Esophagus muscularis mucosa (tissue), 4 donors: ENCODE measurements at regions not wholly inside any gene's neighbourhood (a gene's known extent, or its start where the extent isn't known, plus 50 kb on each side); places are given as distances from the start of the nearest gene placed in this dataset.
A peak's percentile ranks its signal among the peaks of the same experiment; 100 is the strongest.

Experiments
- DNase-seq: peaks from one replicate; pipeline ENCODE4 v3.0.0-alpha.2; 2017; ENCODE audit errors: extremely low spot score
- H3K27ac ChIP-seq, 4 donors: fragments of 200-600 bp; sonication (generic); replicated peaks in 1 of 4; 1 replicate in 3 of 4; 2 replicates in 1 of 4; pipeline ENCODE4 v1.5.1; 2016 to 2019; ENCODE audit warnings: mild to moderate bottlenecking in 1 of 4
- H3K27me3 ChIP-seq, 4 donors: fragments of 200-600 bp; sonication (generic); one replicate each; pipeline versions ENCODE4 v1.5.1 to v1.6.0; 2016 to 2019
- H3K36me3 ChIP-seq, 4 donors: fragments of 200-600 bp; sonication (generic); one replicate each; pipeline ENCODE4 v1.5.1; 2016 to 2019
- H3K4me1 ChIP-seq, 4 donors: fragments of 200-600 bp; sonication (generic); one replicate each; pipeline ENCODE4 v1.5.1; 2016 to 2019
- H3K4me3 ChIP-seq, 4 donors: fragments of 200-600 bp; sonication (generic); 1 replicate in 2 of 4; 2 replicates in 2 of 4; pipeline ENCODE4 v1.5.1; 2016 to 2019; ENCODE audit warnings: mild to moderate bottlenecking in 4 of 4, moderate library complexity in 1 of 4
- H3K9me3 ChIP-seq, 4 donors: fragments of 200-600 bp; sonication (generic); 1 replicate in 3 of 4; 2 replicates in 1 of 4; pipeline ENCODE4 v1.5.1; 2016 to 2019
- EP300 ChIP-seq: sonication (generic); formaldehyde crosslinking; IDR thresholded peaks from one replicate; pipeline ENCODE4 v1.6.1; 2017; ENCODE audit warnings: antibody characterized with exemption
- POLR2A ChIP-seq: fragments of 450-650 bp; IDR thresholded peaks from one replicate; pipeline ENCODE4 v1.6.1; 2017; ENCODE audit warnings: antibody characterized with exemption, moderate library complexity, mild to moderate bottlenecking, low read depth
- POLR2AphosphoS5 ChIP-seq, 2 donors: sonication (generic); formaldehyde crosslinking; IDR thresholded peaks; one replicate each; pipeline ENCODE4 v1.6.1; 2017; ENCODE audit warnings: antibody characterized with exemption in 2 of 2
- WGBS: methylation state at CpG from one replicate; pipeline ENCODE4 v1.1.5; 2018; 5-methylcytosine and 5-hydroxymethylcytosine counted together
- intact Hi-C: fragments of 100-400 bp; cut with DNase I; formaldehyde crosslinking; loops from one replicate; pipeline ENCODE4 v1.15.1; 2023
- TF ChIP-seq, protein P1 (sequence below), 3 experiments: fragments of 200-600 bp in 2 of 3; fragments of 450-650 bp in 1 of 3; sonication (generic) in 2 of 3; IDR thresholded peaks; one replicate each; pipeline ENCODE4 v1.5.1; 2017 to 2019; ENCODE audit warnings: antibody characterized with exemption in 3 of 3, mild to moderate bottlenecking in 2 of 3, moderate library complexity in 1 of 3

DNA sequence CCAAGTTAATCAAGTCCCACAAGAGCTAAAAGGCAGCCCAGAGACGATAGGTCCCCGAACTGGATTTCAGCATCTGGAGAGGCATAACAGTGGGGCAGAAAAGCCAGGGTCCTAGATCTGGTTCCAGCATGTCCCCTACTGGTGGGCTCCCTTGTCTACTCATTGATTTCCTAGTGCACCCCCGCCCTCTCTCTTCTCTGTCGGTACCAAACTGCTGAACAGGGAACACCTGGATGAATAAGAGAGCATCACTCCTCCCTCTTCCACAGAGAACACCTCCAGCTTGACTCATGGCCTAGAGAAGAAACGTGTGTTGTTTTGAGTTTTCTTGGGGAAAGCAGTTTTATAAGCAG, 101.3 kb downstream of the FOXI3 start:
- peaks cover 7 to 10% (median 8%) of the 10 kb centered on the region in 4 donors for H3K4me1 ChIP-seq
- no peak overlapping the region for H3K4me3 ChIP-seq
- DNase-seq: no peak
- WGBS: 42% methylated on average over 4 of the region's 5 CpGs
- H3K9me3 ChIP-seq: no peaks in the 10 kb centered on the region
- H3K27me3 ChIP-seq: peaks cover 0 to 59% (median 11%) of the 10 kb centered on the region in 4 donors
- TF ChIP-seq, protein P1, sequence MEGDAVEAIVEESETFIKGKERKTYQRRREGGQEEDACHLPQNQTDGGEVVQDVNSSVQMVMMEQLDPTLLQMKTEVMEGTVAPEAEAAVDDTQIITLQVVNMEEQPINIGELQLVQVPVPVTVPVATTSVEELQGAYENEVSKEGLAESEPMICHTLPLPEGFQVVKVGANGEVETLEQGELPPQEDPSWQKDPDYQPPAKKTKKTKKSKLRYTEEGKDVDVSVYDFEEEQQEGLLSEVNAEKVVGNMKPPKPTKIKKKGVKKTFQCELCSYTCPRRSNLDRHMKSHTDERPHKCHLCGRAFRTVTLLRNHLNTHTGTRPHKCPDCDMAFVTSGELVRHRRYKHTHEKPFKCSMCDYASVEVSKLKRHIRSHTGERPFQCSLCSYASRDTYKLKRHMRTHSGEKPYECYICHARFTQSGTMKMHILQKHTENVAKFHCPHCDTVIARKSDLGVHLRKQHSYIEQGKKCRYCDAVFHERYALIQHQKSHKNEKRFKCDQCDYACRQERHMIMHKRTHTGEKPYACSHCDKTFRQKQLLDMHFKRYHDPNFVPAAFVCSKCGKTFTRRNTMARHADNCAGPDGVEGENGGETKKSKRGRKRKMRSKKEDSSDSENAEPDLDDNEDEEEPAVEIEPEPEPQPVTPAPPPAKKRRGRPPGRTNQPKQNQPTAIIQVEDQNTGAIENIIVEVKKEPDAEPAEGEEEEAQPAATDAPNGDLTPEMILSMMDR (IDR thresholded peaks at IDR 0.05): no peak
- no peak for TF ChIP-seq EP300
- no peak for TF ChIP-seq POLR2AphosphoS5 (IDR thresholded peaks at IDR 0.05)
- no peak for TF ChIP-seq POLR2A
- intact Hi-C loops: no loop called here
- no peaks in the 10 kb centered on the region for H3K36me3 ChIP-seq
- H3K27ac ChIP-seq: no peak overlapping the region

GRCh38 chr2:88350331-88351248, 101.9 kb downstream of the FOXI3 start:
- H3K36me3 ChIP-seq: no peaks in the 10 kb centered on the region
- 14% methylated on average over 20 of the region's 54 CpGs for WGBS
- H3K27me3 ChIP-seq: peaks cover 0 to 59% (median 11%) of the 10 kb centered on the region in 4 donors
- intact Hi-C loops: no loop called here
- H3K27ac ChIP-seq: no peak overlapping the region
- H3K4me3 ChIP-seq: peak overlapping the region in 2 of 4 donors; percentile 27 to 40
- peaks cover 7 to 10% (median 8%) of the 10 kb centered on the region in 4 donors for H3K4me1 ChIP-seq
- H3K9me3 ChIP-seq: no peaks in the 10 kb centered on the region
- TF ChIP-seq, protein P1 (IDR thresholded peaks at IDR 0.05): peak; percentile 17 to 49 (median 37)
- TF ChIP-seq POLR2A: no peak
- no peak for DNase-seq

DNA sequence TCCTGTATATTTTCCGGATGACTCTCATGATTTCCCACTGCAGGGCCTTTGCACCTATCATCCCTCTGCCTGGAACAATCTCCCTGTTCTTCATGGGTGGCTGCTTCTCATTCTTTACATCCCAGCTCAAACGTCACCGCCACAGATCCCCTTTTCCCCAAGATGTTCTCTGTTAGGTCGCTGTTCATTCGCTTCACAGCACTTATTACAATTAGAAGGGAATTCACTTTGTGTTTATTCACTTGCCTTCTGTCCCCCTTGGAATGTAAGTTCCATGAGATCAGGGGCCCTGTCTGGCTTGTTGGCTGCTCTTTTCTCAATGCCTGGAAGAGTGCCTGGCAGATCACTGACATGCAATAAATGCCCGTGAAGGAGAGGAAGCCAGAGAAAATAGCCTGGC, 106.7 kb downstream of the FOXI3 start:
- Histone ChIP-seq H3K4me1 (peaks cover 6 to 8% (median 7%) of the 10 kb centered on the region in 4 donors), H3K36me3 (no peaks in the 10 kb centered on the region), H3K27me3 (peaks cover 0 to 33% (median 9%) of the 10 kb centered on the region in 4 donors), H3K9me3 (no peaks in the 10 kb centered on the region), H3K27ac (no peak overlapping the region), H3K4me3 (no peak overlapping the region)
- WGBS: 76% methylated on average over 6 of the region's 6 CpGs
- TF ChIP-seq POLR2A (no peak), EP300 (no peak), POLR2AphosphoS5 (IDR thresholded peaks at IDR 0.05) (no peak)
- TF ChIP-seq, protein P1 (IDR thresholded peaks at IDR 0.05): no peak
- intact Hi-C loops: no loop called here
- DNase-seq: no peak

DNA sequence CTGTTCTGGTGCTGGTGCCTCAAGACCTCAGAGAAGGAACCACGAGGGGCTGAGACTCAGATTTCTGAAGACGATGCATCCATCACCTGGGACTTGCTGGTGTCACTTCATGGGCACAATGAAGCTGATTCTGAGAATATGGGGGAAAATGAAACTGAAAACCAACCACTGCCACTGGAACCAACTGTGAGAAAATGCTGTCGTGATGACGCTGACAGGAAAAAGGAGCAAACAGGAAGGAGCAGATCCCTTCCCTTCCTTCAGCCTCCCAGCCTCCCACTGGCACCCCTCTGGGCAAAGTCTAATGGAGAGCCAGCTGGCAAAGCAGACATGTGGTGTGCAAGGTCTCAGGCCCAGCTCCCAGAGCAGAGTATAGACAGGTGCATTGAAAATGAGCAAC, 109.7 kb downstream of the FOXI3 start:
- Histone ChIP-seq H3K27me3 (peaks cover 0 to 2% (median 0%) of the 10 kb centered on the region in 4 donors), H3K36me3 (no peaks in the 10 kb centered on the region), H3K4me1 (no peaks in the 10 kb centered on the region), H3K4me3 (no peak overlapping the region), H3K27ac (no peak overlapping the region), H3K9me3 (no peaks in the 10 kb centered on the region)
- intact Hi-C loops: no loop called here
- no peak for DNase-seq
- no peak for TF ChIP-seq EP300
- TF ChIP-seq, protein P1 (IDR thresholded peaks at IDR 0.05): no peak
- no peak for TF ChIP-seq POLR2A
- TF ChIP-seq POLR2AphosphoS5 (IDR thresholded peaks at IDR 0.05): no peak
- 72% methylated on average over 4 of the region's 4 CpGs for WGBS
